ENCODE measurements at regions not wholly inside any gene's neighbourhood (a gene's known extent, or its start where the extent isn't known, plus 50 kb on each side); places are given as distances from the start of the nearest gene placed in this dataset.

DNA sequence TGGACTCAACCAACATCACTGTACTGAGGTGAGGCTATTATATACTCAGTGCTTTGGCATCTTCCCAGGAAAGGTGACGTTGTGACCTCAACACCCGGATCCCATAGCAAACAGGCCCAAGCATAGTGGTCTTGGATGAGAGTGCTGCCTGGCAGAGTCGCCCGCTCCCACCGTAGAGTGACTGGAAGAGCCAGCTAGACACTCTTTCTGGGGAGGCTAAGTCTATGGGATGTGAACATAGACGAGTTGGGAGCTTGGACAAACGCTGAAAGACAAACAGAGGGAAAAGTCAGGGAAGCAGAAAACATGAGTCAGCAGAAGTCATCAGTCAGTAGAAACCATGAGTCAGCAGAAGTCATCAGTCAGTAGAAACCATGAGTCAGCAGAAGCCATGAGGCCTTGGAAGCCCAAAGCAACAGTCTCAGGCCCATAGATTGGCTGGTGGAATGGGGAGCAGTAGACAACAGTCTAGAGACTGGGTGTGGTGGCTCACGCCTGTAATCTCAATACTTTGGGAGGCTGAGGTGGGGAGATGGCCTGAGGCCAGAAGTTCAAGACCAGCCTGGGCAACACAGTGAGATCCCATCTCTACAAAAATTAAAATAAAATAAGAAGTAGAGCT, 66.4 kb upstream of the MAP1LC3B2 start:
- DNase-seq (ENCODE audit: low read depth), result no peak

DNA sequence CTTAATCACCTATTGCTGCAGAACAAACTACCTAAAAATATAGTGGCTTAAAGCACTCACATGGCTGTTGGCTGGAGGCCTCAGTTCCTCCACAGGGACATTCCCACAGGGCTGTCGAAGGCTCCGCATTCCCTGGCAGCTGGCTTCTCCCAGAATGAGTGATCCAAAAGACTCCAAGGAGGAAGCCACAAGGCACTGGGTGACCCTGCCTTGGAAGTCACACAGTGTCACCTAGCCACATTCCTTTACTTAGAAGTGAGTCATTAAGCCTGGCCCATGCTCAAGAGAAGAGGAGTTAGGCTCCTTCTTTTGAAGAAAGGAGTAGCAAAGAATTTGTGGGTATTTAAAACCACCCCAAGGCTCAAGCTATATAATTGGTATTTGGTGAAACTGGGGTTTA, 63.9 kb upstream of the MAP1LC3B2 start:
- no peak for DNase-seq (ENCODE audit: low read depth)

DNA sequence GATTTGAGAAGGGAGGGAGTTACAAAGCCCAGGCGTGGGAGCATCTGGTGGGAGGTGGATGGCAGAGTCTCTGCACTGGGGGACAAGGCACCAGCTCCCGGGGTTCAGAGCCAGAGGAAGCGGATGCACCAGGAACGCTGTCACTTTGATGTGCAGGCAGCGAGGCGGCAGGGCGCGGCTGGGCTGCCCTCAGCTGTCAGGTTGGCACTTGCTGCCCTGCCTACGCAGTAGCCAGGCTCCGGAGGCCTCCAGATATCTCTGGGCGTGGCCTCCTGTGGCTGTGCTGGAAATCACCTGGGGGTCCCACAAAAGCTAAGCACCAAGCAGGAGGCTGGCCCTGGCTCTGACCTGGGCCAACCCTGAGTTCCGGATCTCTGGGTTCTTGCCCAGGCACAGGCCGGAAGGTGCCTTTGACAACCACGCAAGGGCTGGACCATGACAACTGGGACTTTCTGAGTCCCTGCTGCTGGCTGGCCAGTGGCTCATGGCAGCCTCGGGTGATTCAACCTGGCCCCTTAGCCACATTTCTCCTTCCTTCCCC, 62.1 kb upstream of the MAP1LC3B2 start:
- no peak for DNase-seq (ENCODE audit: low read depth)

DNA sequence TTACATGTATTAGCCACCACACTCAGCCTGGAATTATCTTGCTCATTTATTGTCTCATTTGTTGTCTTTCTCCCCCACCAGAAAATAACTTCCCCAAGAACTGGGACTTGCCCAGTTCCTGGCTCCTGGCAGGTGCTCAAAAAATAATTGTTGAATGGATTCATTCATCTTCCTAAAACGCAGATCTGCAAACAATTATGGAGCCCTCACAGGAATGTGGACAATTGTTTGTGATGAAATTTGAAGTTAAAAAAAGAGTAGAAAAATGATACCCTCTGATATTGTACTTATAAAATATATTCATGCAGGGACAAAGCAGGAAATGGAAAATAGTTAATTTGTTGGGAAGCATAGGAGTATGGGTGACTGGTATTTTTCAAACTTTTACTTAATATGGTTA, 60.7 kb upstream of the MAP1LC3B2 start:
- no peak for DNase-seq (ENCODE audit: low read depth)

DNA sequence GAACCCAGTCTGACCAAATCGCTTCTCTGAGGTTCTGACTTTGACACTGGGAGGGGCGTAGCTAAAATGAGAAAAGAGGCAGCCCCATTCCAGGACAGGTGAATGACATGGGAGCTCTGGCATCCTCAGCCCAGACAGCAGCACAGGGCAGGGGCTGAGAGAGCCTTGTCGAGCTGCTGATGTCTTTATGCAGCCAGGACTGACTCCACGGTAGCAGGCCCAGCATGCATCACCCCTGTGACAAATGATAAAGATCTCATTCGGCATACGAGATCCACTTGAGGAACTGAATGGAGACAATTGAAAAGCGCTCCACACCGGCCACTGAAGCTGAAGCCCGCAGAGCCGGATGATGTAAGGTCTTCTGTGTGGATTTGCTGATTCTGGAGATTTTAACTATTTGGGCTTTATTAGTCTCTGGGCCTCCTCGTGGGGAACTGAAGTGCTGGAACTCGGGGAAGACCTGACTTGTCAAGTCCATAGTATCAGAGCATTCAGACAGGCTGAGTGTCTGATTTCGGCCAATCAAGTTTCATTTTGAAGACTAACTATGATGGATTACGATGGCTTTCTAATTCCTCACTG, 56.9 kb upstream of the MAP1LC3B2 start:
- no peak for DNase-seq (ENCODE audit: low read depth)

DNA sequence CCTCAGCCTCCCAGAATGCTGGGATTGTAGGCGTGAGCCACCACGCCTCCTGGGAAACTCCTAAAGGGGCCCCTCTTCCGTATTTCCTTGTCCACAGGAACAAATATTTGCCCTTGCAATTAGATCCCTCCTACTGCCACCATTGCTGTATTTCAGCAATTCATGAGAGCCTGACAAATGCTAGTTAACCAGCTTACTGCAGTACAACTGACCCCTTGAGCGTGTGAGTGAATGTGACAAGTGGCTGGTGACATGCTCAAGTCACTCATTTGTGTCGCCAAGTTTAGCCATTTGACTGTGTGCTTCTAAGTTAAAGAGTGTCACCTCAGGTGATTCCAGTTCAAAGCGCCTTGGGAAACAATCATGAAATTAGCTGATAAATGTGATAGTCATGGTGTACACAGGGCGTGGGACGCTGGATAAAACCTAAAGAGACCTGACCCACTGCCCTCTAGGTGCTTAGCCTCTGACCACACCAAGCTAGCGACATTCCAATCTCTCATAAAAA, 56.1 kb upstream of the MAP1LC3B2 start:
- no peak for DNase-seq (ENCODE audit: low read depth)

DNA sequence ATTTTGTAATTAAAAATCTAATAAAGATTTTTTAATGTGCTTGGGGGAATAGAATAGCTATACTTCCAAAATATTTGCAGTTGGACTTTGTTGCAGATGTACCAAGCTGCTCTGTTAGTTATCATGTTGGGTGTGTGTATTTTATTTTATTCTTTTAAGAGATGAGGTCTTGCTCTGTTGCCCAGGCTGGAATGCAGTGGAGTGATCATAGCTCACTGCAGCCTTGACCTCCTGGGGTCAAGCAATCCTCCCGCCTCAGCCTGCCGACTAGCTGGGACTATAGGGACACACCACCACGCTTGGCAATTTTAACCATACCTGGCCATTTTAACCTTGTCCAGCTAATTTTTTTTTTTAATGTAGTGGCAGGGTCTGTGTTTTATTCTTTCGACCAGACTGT, 54.7 kb upstream of the MAP1LC3B2 start:
- no peak for DNase-seq (ENCODE audit: low read depth)

DNA sequence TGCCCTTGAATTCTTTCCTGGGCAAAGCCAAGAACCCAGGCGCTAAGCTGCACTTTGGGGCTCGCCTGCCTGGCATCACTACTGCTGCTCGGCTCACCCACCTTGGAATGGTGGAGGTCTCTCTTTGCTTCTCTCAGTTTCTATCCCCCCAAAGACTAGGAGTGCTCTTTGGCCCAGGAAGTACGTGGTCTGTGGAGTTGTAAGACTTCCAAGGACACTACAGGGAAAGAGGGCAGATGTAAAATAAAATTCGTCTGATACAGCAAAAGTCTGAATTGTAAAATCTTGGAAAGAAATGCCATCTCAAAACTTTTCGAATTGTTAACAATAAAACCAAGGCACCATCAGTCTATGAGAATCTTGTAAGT, 52.5 kb upstream of the MAP1LC3B2 start:
- no peak for DNase-seq (ENCODE audit: low read depth)

DNA sequence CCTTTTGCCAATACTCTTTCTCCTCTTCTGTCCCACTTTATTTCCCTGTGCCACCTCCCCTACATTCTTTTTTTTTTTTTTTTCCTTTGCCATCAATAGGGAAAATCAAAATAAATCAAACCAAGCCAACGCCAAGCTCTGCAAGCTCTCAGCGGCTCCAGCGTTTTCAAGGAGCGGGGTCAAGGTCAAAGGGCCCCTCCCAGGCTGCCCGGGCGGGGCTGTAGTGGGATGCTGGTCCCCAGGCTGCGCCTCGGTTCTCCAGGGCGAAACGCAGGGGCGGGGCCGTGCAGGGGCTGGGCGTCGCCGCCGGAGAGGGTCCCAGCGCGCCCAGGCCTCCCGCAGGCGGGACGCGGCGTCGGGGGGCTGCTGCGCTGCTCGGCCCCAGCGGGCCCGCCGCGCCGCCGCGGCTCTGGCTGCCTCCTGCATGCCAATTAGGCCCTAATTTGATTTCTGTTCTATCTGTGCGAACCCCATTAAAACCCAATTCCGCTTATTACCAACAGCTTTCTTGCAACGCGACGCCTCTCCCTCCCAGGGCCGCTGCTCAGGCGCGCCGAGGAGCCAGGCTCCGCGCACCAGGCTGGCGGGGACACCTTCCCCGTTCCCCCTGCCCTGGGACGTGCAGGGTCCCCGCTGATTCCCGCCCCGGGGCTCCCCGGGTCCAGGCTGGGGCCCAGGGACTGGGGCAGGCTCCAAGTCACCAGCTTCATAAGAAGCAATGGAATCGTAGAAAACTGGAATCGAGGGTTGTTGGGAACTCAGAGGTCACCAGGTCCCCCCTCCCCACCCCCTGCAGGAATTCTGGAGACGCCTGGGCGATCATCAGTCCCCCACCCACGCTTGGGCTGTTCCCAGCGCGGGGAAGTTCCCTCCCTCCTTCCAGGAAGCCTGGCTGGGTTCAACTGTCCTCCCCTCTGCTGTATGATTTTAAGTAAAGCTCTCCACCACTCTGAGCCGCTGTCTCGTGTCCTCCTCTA, 50.7 kb upstream of the MAP1LC3B2 start:
- no peak for DNase-seq (ENCODE audit: low read depth)
